Right lobe of liver (tissue), 6 donors: ENCODE measurements at regions not wholly inside any gene's neighbourhood (a gene's known extent, or its start where the extent isn't known, plus 50 kb on each side); places are given as distances from the start of the nearest gene placed in this dataset.
"Not testable (repeated sequence)": the region's sequence is repeated elsewhere in the genome, so short reads cannot be mapped to it uniquely, and the experiment has no call there.

ENCODE experiments used
- ATAC-seq, 4 donors: fragments of 200-7000 bp; cut with Tn5 transposase; one replicate each; pipeline ENCODE4 v1.9.1; 2020; ENCODE audit warnings: mild to moderate bottlenecking in 4 of 4, moderate library complexity in 4 of 4
- DNase-seq, 3 donors: peaks; one replicate each; pipeline ENCODE4 v3.0.0-alpha.2; 2020
- H3K27ac ChIP-seq, 3 donors: fragments of 200-600 bp; one replicate each; pipeline ENCODE4 v1.8.0; 2022
- H3K27me3 ChIP-seq, 2 donors: fragments of 200-600 bp; one replicate each; pipeline ENCODE4 v1.8.0; 2022
- H3K36me3 ChIP-seq, 4 donors: fragments of 200-600 bp; sonication (generic) in 1 of 4; one replicate each; pipeline versions ENCODE4 v1.5.1 to v1.8.0; 2017 to 2022; ENCODE audit warnings: control low read depth in 1 of 4
- H3K4me1 ChIP-seq, 4 donors: fragments of 200-600 bp; sonication (generic) in 1 of 4; one replicate each; pipeline versions ENCODE4 v1.5.1 to v1.8.0; 2017 to 2022; ENCODE audit warnings: control low read depth in 1 of 4
- H3K4me3 ChIP-seq, 3 donors: fragments of 200-600 bp; one replicate each; pipeline ENCODE4 v1.8.0; 2022
- H3K9me3 ChIP-seq, 4 donors: fragments of 200-600 bp; sonication (generic) in 1 of 4; one replicate each; pipeline versions ENCODE4 v1.5.1 to v1.8.0; 2017 to 2022; ENCODE audit warnings: control low read depth in 1 of 4
- CTCF ChIP-seq, 4 donors: fragments of 200-600 bp in 3 of 4; fragments of 450-650 bp in 1 of 4; IDR thresholded peaks; one replicate each; pipeline versions ENCODE4 v1.5.1 to v1.8.0; 2016 to 2022; ENCODE audit warnings: antibody characterized with exemption in 4 of 4, mild to moderate bottlenecking in 2 of 4
- POLR2A ChIP-seq: fragments of 450-650 bp; IDR thresholded peaks from one replicate; pipeline ENCODE4 v1.6.1; 2017; ENCODE audit warnings: antibody characterized with exemption, mild to moderate bottlenecking
- WGBS: methylation state at CpG from one replicate; pipeline ENCODE4 v1.1.6; 2018; ENCODE audit warnings: low coverage, low lambda C conversion rate; ENCODE audit not compliant: insufficient coverage; ENCODE audit errors: missing lambda C conversion rate; 5-methylcytosine and 5-hydroxymethylcytosine counted together
- intact Hi-C, 2 donors: fragments of 100-400 bp; cut with DNase I; formaldehyde crosslinking; loops; one replicate each; pipeline versions ENCODE4 v1.11.2 to v1.14.1; 2022
- donor health status: DM: no; HTN: yes; CAD: no.
- donor health status: DM: no; HTN: no; CAD: no.
- donor health status: DM: no; HTN: no; CAD: no.
- donor health status: DM: no; HTN: yes; CAD: no.
- donor health status: DM: no; HTN: yes; CAD: no.

- Histone ChIP-seq H3K4me1 (no peaks in the 10 kb centered on the region), H3K36me3 (no peaks in the 10 kb centered on the region), H3K4me3 (no peak overlapping the region), H3K27ac (no peak overlapping the region), H3K27me3 (no peaks in the 10 kb centered on the region), H3K9me3 (no peaks in the 10 kb centered on the region)
- intact Hi-C loops, result no loop called here
- no peak for TF ChIP-seq POLR2A
- TF ChIP-seq CTCF (IDR thresholded peaks at IDR 0.05), result no peak
- ATAC-seq (no peak), DNase-seq (no peak)
- 43% methylated on average over 7 of the region's 7 CpGs for WGBS
These were observed 87.6 kb upstream of the FAM110C start for GRCh38 chr2:133675-134593.

GRCh38 chr2:126769-127168 lies 80.5 kb upstream of the FAM110C start:
- H3K27me3 ChIP-seq, DNase-seq, H3K9me3 ChIP-seq, H3K27ac ChIP-seq, intact Hi-C loops, H3K36me3 ChIP-seq, ATAC-seq, H3K4me1 ChIP-seq, H3K4me3 ChIP-seq: not testable (repeated sequence)
- no CpG with 5 or more reads among the region's 31 CpGs for WGBS

GRCh38 chr2:124241-124880 lies 78.1 kb upstream of the FAM110C start:
- Histone ChIP-seq H3K9me3 (no peaks in the 10 kb centered on the region), H3K27ac (no peak overlapping the region), H3K4me1 (no peaks in the 10 kb centered on the region), H3K27me3 (no peaks in the 10 kb centered on the region), H3K4me3 (no peak overlapping the region), H3K36me3 (no peaks in the 10 kb centered on the region)
- TF ChIP-seq POLR2A, result no peak
- no peak for TF ChIP-seq CTCF (IDR thresholded peaks at IDR 0.05)
- intact Hi-C loops, result no loop called here
- 53% methylated on average over 3 of the region's 3 CpGs for whole genome bisulfite sequencing
- no peak for ATAC-seq
- no peak for DNase-seq

- TF ChIP-seq POLR2A (no peak), CTCF (IDR thresholded peaks at IDR 0.05) (no peak)
- H3K27me3 ChIP-seq, result no peaks in the 10 kb centered on the region
These were observed 70.6 kb upstream of the FAM110C start for GRCh38 chr2:116953-117352.

GRCh38 chr2:115303-115702 lies 69.0 kb upstream of the FAM110C start:
- no peaks in the 10 kb centered on the region for H3K9me3 ChIP-seq
- DNase-seq (no peak), ATAC-seq (peak in 2 of 4 donors; percentile 25 to 35)
- peaks cover 0 to 4% (median 0%) of the 10 kb centered on the region in 4 donors for H3K4me1 ChIP-seq
- TF ChIP-seq POLR2A, result no peak
- TF ChIP-seq CTCF (IDR thresholded peaks at IDR 0.05), result no peak
- no peaks in the 10 kb centered on the region for H3K27me3 ChIP-seq
- H3K27ac ChIP-seq, result no peak overlapping the region
- whole genome bisulfite sequencing, result 27% methylated on average over 3 of the region's 3 CpGs
- H3K36me3 ChIP-seq, result no peaks in the 10 kb centered on the region
- intact Hi-C loops, result no loop called here
- H3K4me3 ChIP-seq, result no peak overlapping the region

More at GRCh38 chr2:116953-117352, 70.6 kb upstream of the FAM110C start:
- no peaks in the 10 kb centered on the region for H3K4me1 ChIP-seq
- H3K27ac ChIP-seq, result no peak overlapping the region
- ATAC-seq (no peak), DNase-seq (no peak)
- no peak overlapping the region for H3K4me3 ChIP-seq
- intact Hi-C loops, result no loop called here
- no peaks in the 10 kb centered on the region for H3K36me3 ChIP-seq
- H3K9me3 ChIP-seq, result no peaks in the 10 kb centered on the region
- WGBS, result 89% methylated on average over 2 of the region's 2 CpGs
